Fibroblast of the aortic adventitia (primary cell): ENCODE measurements at regions not wholly inside any gene's neighbourhood (a gene's known extent, or its start where the extent isn't known, plus 50 kb on each side); places are given as distances from the start of the nearest gene placed in this dataset.

Experiments used
- DNase-seq: peaks from one replicate; pipeline ENCODE4 v3.0.0-alpha.2; 2010; ENCODE audit warnings: low read depth
- H3K4me3 ChIP-seq: 2 replicates; pipeline ENCODE4 v1.5.1; 2011; ENCODE audit warnings: low read depth, mild to moderate bottlenecking, control low read depth, low read length, moderate library complexity
- CTCF ChIP-seq: IDR thresholded peaks from 2 replicates; pipeline ENCODE4 v1.5.1; 2011; ENCODE audit warnings: mild to moderate bottlenecking, low read length, control low read depth, inconsistent platforms; ENCODE audit not compliant: insufficient read depth

GRCh38 chrX:145727476-145727875, 90.2 kb upstream of the SLITRK2 start:
- no peak for TF ChIP-seq CTCF
- H3K4me3 ChIP-seq: no peak overlapping the region
- DNase-seq: no peak

GRCh38 chrX:145729635-145730034, 88.0 kb upstream of the SLITRK2 start:
- no peak overlapping the region for H3K4me3 ChIP-seq
- no peak for TF ChIP-seq CTCF
- DNase-seq: peak; percentile 0

- no peak for TF ChIP-seq CTCF
- H3K4me3 ChIP-seq: no peak overlapping the region
- no peak for DNase-seq
Measured at GRCh38 chrX:145735036-145735435, 82.6 kb upstream of the SLITRK2 start.

- no peak for TF ChIP-seq CTCF
- peak; percentile 0 for DNase-seq
Measured at GRCh38 chrX:145751943-145752342, 65.7 kb upstream of the SLITRK2 start.

More at GRCh38 chrX:145751943-145752342, 65.7 kb upstream of the SLITRK2 start:
- H3K4me3 ChIP-seq: no peak overlapping the region
